ENCODE measurements at regions not wholly inside any gene's neighbourhood (a gene's known extent, or its start where the extent isn't known, plus 50 kb on each side); places are given as distances from the start of the nearest gene placed in this dataset.

DNA sequence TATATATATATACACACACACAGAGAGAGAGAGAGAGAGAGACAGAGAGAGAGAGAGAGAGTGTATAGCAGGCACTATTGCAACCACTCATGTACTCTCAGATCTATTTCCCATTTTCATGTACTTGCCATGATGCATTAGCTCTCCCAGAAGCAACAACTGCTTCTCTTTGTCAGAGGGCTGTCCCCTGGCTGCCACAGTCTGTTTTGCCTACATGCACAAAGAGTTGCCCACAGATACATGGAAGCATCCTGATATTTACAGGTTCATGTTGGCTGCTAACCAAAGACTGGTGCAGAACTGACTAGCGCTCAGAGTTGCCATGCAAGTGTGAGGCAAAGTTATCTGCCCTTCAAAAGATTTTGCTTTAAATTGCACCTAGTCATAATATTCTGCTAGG is 469.3 kb upstream of the ZNF804A start:
- Histone ChIP-seq H3K4me2 (no peak overlapping the region), H2AFZ (no peak overlapping the region), H4K20me1 (replicated peaks; ENCODE audit: insufficient read depth) (no peaks in the 10 kb centered on the region), H3K4me3 (no peak overlapping the region), H3K79me2 (replicated peaks; ENCODE audit: insufficient read depth) (no peaks in the 10 kb centered on the region), H3K27me3 (ENCODE audit: insufficient read depth) (no peaks in the 10 kb centered on the region), H3K27ac (ENCODE audit: low read depth) (no peak overlapping the region), H3K36me3 (ENCODE audit: insufficient read depth) (no peaks in the 10 kb centered on the region), H3F3A (replicated peaks; ENCODE audit: low read depth) (no peaks in the 10 kb centered on the region), H3K4me1 (ENCODE audit: insufficient read depth) (no peaks in the 10 kb centered on the region), H3K9me2 (ENCODE audit: insufficient read depth) (no peaks in the 10 kb centered on the region)
- H3K9me3 Mint-ChIP-seq = peaks cover 8% of the 10 kb centered on the region
- H3K27ac Mint-ChIP-seq = no peak overlapping the region
- no peaks in the 10 kb centered on the region for H3K27me3 Mint-ChIP-seq (ENCODE audit: insufficient read depth, low read depth, poor library complexity)
- DNase-seq (ENCODE audit: low spot score) (no peak), ATAC-seq (no peak)
- H3K36me3 Mint-ChIP-seq (ENCODE audit: low read depth) = no peaks in the 10 kb centered on the region
- no peaks in the 10 kb centered on the region for H3K4me1 Mint-ChIP-seq
- no peak overlapping the region for H3K4me3 Mint-ChIP-seq
- TF ChIP-seq, protein P1, sequence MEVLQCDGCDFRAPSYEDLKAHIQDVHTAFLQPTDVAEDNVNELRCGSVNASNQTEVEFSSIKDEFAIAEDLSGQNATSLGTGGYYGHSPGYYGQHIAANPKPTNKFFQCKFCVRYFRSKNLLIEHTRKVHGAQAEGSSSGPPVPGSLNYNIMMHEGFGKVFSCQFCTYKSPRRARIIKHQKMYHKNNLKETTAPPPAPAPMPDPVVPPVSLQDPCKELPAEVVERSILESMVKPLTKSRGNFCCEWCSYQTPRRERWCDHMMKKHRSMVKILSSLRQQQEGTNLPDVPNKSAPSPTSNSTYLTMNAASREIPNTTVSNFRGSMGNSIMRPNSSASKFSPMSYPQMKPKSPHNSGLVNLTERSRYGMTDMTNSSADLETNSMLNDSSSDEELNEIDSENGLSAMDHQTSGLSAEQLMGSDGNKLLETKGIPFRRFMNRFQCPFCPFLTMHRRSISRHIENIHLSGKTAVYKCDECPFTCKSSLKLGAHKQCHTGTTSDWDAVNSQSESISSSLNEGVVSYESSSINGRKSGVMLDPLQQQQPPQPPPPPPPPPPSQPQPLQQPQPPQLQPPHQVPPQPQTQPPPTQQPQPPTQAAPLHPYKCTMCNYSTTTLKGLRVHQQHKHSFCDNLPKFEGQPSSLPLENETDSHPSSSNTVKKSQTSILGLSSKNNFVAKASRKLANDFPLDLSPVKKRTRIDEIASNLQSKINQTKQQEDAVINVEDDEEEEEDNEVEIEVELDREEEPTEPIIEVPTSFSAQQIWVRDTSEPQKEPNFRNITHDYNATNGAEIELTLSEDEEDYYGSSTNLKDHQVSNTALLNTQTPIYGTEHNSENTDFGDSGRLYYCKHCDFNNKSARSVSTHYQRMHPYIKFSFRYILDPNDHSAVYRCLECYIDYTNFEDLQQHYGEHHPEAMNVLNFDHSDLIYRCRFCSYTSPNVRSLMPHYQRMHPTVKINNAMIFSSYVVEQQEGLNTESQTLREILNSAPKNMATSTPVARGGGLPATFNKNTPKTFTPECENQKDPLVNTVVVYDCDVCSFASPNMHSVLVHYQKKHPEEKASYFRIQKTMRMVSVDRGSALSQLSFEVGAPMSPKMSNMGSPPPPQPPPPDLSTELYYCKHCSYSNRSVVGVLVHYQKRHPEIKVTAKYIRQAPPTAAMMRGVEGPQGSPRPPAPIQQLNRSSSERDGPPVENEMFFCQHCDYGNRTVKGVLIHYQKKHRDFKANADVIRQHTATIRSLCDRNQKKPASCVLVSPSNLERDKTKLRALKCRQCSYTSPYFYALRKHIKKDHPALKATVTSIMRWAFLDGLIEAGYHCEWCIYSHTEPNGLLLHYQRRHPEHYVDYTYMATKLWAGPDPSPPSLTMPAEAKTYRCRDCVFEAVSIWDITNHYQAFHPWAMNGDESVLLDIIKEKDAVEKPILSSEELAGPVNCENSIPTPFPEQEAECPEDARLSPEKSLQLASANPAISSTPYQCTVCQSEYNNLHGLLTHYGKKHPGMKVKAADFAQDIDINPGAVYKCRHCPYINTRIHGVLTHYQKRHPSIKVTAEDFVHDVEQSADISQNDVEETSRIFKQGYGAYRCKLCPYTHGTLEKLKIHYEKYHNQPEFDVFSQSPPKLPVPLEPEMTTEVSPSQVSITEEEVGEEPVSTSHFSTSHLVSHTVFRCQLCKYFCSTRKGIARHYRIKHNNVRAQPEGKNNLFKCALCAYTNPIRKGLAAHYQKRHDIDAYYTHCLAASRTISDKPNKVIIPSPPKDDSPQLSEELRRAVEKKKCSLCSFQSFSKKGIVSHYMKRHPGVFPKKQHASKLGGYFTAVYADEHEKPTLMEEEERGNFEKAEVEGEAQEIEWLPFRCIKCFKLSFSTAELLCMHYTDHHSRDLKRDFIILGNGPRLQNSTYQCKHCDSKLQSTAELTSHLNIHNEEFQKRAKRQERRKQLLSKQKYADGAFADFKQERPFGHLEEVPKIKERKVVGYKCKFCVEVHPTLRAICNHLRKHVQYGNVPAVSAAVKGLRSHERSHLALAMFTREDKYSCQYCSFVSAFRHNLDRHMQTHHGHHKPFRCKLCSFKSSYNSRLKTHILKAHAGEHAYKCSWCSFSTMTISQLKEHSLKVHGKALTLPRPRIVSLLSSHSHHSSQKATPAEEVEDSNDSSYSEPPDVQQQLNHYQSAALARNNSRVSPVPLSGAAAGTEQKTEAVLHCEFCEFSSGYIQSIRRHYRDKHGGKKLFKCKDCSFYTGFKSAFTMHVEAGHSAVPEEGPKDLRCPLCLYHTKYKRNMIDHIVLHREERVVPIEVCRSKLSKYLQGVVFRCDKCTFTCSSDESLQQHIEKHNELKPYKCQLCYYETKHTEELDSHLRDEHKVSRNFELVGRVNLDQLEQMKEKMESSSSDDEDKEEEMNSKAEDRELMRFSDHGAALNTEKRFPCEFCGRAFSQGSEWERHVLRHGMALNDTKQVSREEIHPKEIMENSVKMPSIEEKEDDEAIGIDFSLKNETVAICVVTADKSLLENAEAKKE (CRISPR knock-in tag; IDR thresholded peaks at IDR 0.05) = no peak

GRCh38 chr2:184137955-184138354 is 460.4 kb upstream of the ZNF804A start:
- H3K4me1 Mint-ChIP-seq = no peaks in the 10 kb centered on the region
- Histone ChIP-seq H3K36me3 (ENCODE audit: insufficient read depth) (no peaks in the 10 kb centered on the region), H3K4me1 (ENCODE audit: insufficient read depth) (no peaks in the 10 kb centered on the region), H3K4me3 (no peak overlapping the region), H3K27ac (ENCODE audit: low read depth) (no peak overlapping the region), H4K20me1 (replicated peaks; ENCODE audit: insufficient read depth) (no peaks in the 10 kb centered on the region), H3F3A (replicated peaks; ENCODE audit: low read depth) (no peaks in the 10 kb centered on the region), H3K27me3 (ENCODE audit: insufficient read depth) (no peaks in the 10 kb centered on the region), H3K9me2 (ENCODE audit: insufficient read depth) (no peaks in the 10 kb centered on the region; the same call in 1 of the 2 replicates), H2AFZ (no peak overlapping the region), H3K4me2 (no peak overlapping the region), H3K79me2 (replicated peaks; ENCODE audit: insufficient read depth) (no peaks in the 10 kb centered on the region)
- H3K27me3 Mint-ChIP-seq (ENCODE audit: insufficient read depth, low read depth, poor library complexity) = no peaks in the 10 kb centered on the region
- ATAC-seq (no peak), DNase-seq (ENCODE audit: low spot score) (no peak)
- H3K9me3 Mint-ChIP-seq = peaks cover 3% of the 10 kb centered on the region
- H3K27ac Mint-ChIP-seq = no peak overlapping the region
- H3K36me3 Mint-ChIP-seq (ENCODE audit: low read depth) = no peaks in the 10 kb centered on the region; the same call in 2 of the 3 replicates
- no peak overlapping the region for H3K4me3 Mint-ChIP-seq
- no peak for TF ChIP-seq ZNF114 (CRISPR knock-in tag; IDR thresholded peaks at IDR 0.05)
- TF ChIP-seq, protein P1 (CRISPR knock-in tag; IDR thresholded peaks at IDR 0.05) = no peak
- TF ChIP-seq, protein P2, sequence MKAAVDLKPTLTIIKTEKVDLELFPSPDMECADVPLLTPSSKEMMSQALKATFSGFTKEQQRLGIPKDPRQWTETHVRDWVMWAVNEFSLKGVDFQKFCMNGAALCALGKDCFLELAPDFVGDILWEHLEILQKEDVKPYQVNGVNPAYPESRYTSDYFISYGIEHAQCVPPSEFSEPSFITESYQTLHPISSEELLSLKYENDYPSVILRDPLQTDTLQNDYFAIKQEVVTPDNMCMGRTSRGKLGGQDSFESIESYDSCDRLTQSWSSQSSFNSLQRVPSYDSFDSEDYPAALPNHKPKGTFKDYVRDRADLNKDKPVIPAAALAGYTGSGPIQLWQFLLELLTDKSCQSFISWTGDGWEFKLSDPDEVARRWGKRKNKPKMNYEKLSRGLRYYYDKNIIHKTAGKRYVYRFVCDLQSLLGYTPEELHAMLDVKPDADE (IDR thresholded peaks at IDR 0.05) = no peak

All from GM23338 (cell line).